SK-N-SH (cell line): ENCODE measurements at regions not wholly inside any gene's neighbourhood (a gene's known extent, or its start where the extent isn't known, plus 50 kb on each side); places are given as distances from the start of the nearest gene placed in this dataset.
A peak's percentile ranks its signal among the peaks of the same experiment; 100 is the strongest.

ENCODE experiments used
- CTCF ChIA-PET: fragments of 300-600, 350-600 bp; formaldehyde crosslinking; extraction: SDS; loops from one replicate; lab custom pipeline; 2021; lab: Yijun Ruan, JAX
- POLR2A ChIA-PET: fragments of 350-600 bp; sonication (Branson Sonifier 250); formaldehyde crosslinking; extraction: SDS; loops from one replicate; lab custom pipeline; 2020; ENCODE audit warnings: antibody characterized with exemption, inconsistent platforms; lab: Yijun Ruan, JAX
- DNase-seq: peaks from one replicate; pipeline ENCODE4 v3.0.0; 2012
- H2AFZ ChIP-seq: fragments of 200-600 bp; sonication (generic); 2 replicates; pipeline ENCODE4 v1.8.1; 2016; ENCODE audit warnings: antibody characterized with exemption, mild to moderate bottlenecking, low read depth
- H3F3A ChIP-seq: fragments of 200-600 bp; sonication (generic); replicated peaks from 2 replicates; pipeline ENCODE3; 2016; ENCODE audit warnings: antibody characterized with exemption, mild to moderate bottlenecking; ENCODE audit not compliant: insufficient read depth
- H3K27ac ChIP-seq, 2 experiments: fragments of 200-500 bp in 1 of 2; fragments of 200-600 bp in 1 of 2; sonication (Bioruptor generic) in 1 of 2; sonication (generic), shearing (Covaris generic) in 1 of 2; 2 replicates each; pipeline versions ENCODE4 v1.5.1 to v1.6.1; 2014 to 2016; ENCODE audit warnings: low read depth in 2 of 2, inconsistent platforms in 1 of 2, low read length in 1 of 2, mild to moderate bottlenecking in 1 of 2, mixed read lengths in 1 of 2
- H3K27me3 ChIP-seq: fragments of 200-600 bp; sonication (generic), shearing (Covaris generic); 2 replicates; pipeline ENCODE4 v1.6.1; 2016; ENCODE audit warnings: mixed run types; ENCODE audit not compliant: insufficient read depth
- H3K36me3 ChIP-seq, 2 experiments: fragments of 200-500 bp in 1 of 2; fragments of 200-600 bp in 1 of 2; sonication (Bioruptor generic) in 1 of 2; sonication (generic) in 1 of 2; replicated peaks in 1 of 2; 2 replicates each; pipeline versions ENCODE3 to v1.5.1; 2014 to 2016; ENCODE audit warnings: low read length in 1 of 2, mild to moderate bottlenecking in 1 of 2; ENCODE audit not compliant: insufficient read depth in 2 of 2, control insufficient read depth in 1 of 2
- H3K4me1 ChIP-seq, 2 experiments: fragments of 200-500 bp in 1 of 2; fragments of 200-600 bp in 1 of 2; sonication (Bioruptor generic) in 1 of 2; sonication (generic), shearing (Covaris generic) in 1 of 2; 2 replicates each; pipeline versions ENCODE4 v1.5.1 to v1.6.1; 2014 to 2016; ENCODE audit warnings: low read depth in 1 of 2, low read length in 1 of 2, mixed run types in 1 of 2; ENCODE audit not compliant: insufficient read depth in 2 of 2, control insufficient read depth in 1 of 2
- H3K4me2 ChIP-seq: fragments of 200-600 bp; sonication (generic), shearing (Covaris generic); 2 replicates; pipeline ENCODE4 v1.6.1; 2017; ENCODE audit warnings: mixed run types
- H3K4me3 ChIP-seq, 2 experiments: fragments of 200-500 bp in 1 of 2; fragments of 200-600 bp in 1 of 2; sonication (Bioruptor generic) in 1 of 2; sonication (generic), shearing (Covaris generic) in 1 of 2; 2 replicates each; pipeline versions ENCODE4 v1.5.1 to v1.8.1; 2014 to 2016; ENCODE audit warnings: low read depth in 2 of 2, inconsistent platforms in 1 of 2, low read length in 1 of 2, mild to moderate bottlenecking in 1 of 2, mixed read lengths in 1 of 2, moderate library complexity in 1 of 2
- H3K79me2 ChIP-seq: fragments of 200-600 bp; sonication (generic); 2 replicates; pipeline ENCODE4 v1.8.1; 2017; ENCODE audit warnings: mild to moderate bottlenecking; ENCODE audit not compliant: insufficient read depth
- H3K9ac ChIP-seq: fragments of 200-600 bp; sonication (generic); 2 replicates; pipeline ENCODE4 v1.6.1; 2017; ENCODE audit warnings: mixed run types
- H3K9me2 ChIP-seq: fragments of 200-600 bp; sonication (generic); 2 replicates; pipeline ENCODE4 v1.6.1; 2017; ENCODE audit warnings: mixed run types
- H3K9me3 ChIP-seq: fragments of 200-600 bp; sonication (generic); 2 replicates; pipeline ENCODE4 v1.6.1; 2017; ENCODE audit warnings: mixed run types, mild to moderate bottlenecking, moderate library complexity
- H4K20me1 ChIP-seq: fragments of 200-600 bp; sonication (generic); 2 replicates; pipeline ENCODE4 v1.6.1; 2017; ENCODE audit warnings: mild to moderate bottlenecking, mixed run types; ENCODE audit not compliant: insufficient read depth
- ELF1 ChIP-seq: IDR thresholded peaks from 2 replicates; pipeline ENCODE4 v1.4.0; 2012
- EP300 ChIP-seq, 2 experiments: IDR thresholded peaks; 2 replicates each; pipeline versions ENCODE4 v1.4.0 to v1.6.1; 2012; ENCODE audit warnings: borderline replicate concordance in 1 of 2, low read depth in 1 of 2, low read length in 1 of 2
- FOSL2 ChIP-seq: IDR thresholded peaks from 2 replicates; pipeline ENCODE4 v1.4.0; 2012; ENCODE audit warnings: low read depth, mild to moderate bottlenecking, moderate library complexity, borderline replicate concordance
- FOXJ3 ChIP-seq: sonication (generic); formaldehyde crosslinking; IDR thresholded peaks from 2 replicates; pipeline ENCODE4 v1.5.1; 2020; ENCODE audit warnings: mild to moderate bottlenecking, missing genetic modification reagents
- FOXM1 ChIP-seq: IDR thresholded peaks from 2 replicates; pipeline ENCODE4 v1.4.0; 2012; ENCODE audit warnings: low read depth, mild to moderate bottlenecking
- GABPA ChIP-seq: IDR thresholded peaks from 2 replicates; pipeline ENCODE4 v1.4.0; 2012; ENCODE audit warnings: low read depth, mild to moderate bottlenecking
- GATA2 ChIP-seq: sonication (generic); formaldehyde crosslinking; IDR thresholded peaks from 2 replicates; pipeline ENCODE4 v1.5.0; 2020; ENCODE audit warnings: mild to moderate bottlenecking, missing genetic modification reagents
- MXI1 ChIP-seq: IDR thresholded peaks from 2 replicates; pipeline ENCODE4 v1.6.1; 2012; ENCODE audit warnings: mild to moderate bottlenecking, low read depth, low read length, improper control_type of control experiment
- NFIC ChIP-seq: IDR thresholded peaks from 2 replicates; pipeline ENCODE4 v1.4.0; 2012; ENCODE audit warnings: borderline replicate concordance
- NRF1 ChIP-seq: IDR thresholded peaks from 2 replicates; pipeline ENCODE4 v1.6.1; 2012; ENCODE audit warnings: low read depth, mild to moderate bottlenecking, low read length
- POLR2AphosphoS5 ChIP-seq: IDR thresholded peaks from 2 replicates; pipeline ENCODE4 v1.6.1; 2012; ENCODE audit warnings: low read depth, low read length
- RCOR1 ChIP-seq: fragments of 150-350 bp; IDR thresholded peaks from 2 replicates; pipeline ENCODE4 v1.6.1; 2017; ENCODE audit warnings: antibody characterized with exemption, low read length
- RFX5 ChIP-seq: IDR thresholded peaks from 2 replicates; pipeline ENCODE4 v1.6.1; 2012; ENCODE audit warnings: mild to moderate bottlenecking, improper control_type of control experiment, low read length
- SMC3 ChIP-seq: IDR thresholded peaks from 2 replicates; pipeline ENCODE4 v1.6.1; 2012; ENCODE audit warnings: low read depth, low read length, improper control_type of control experiment
- TCF12 ChIP-seq: IDR thresholded peaks from 2 replicates; pipeline ENCODE4 v1.4.0; 2012
- TEAD4 ChIP-seq: IDR thresholded peaks from 2 replicates; pipeline ENCODE4 v1.4.0; 2012; ENCODE audit warnings: mild to moderate bottlenecking, borderline replicate concordance; ENCODE audit not compliant: insufficient read depth
- WGBS: methylation state at CpG from one replicate; pipeline ENCODE4 v1.1.6; 2017; ENCODE audit warnings: low lambda C conversion rate; 5-methylcytosine and 5-hydroxymethylcytosine counted together
- TF ChIP-seq, protein P1 (sequence below): IDR thresholded peaks from 2 replicates; pipeline ENCODE4 v1.4.0; 2012; ENCODE audit warnings: low read depth
- TF ChIP-seq, protein P2 (sequence below): IDR thresholded peaks from 2 replicates; pipeline ENCODE4; 2012
- TF ChIP-seq, protein P3 (sequence below): fragments of 150-350 bp; IDR thresholded peaks from 2 replicates; pipeline ENCODE4 v1.6.1; 2017; ENCODE audit warnings: antibody characterized with exemption, low read length, low read depth, borderline replicate concordance
- TF ChIP-seq, protein P4 (sequence below): fragments of 150-350 bp; IDR thresholded peaks from 2 replicates; pipeline ENCODE4 v1.6.1; 2016; ENCODE audit warnings: mild to moderate bottlenecking, low read depth, low read length

DNA sequence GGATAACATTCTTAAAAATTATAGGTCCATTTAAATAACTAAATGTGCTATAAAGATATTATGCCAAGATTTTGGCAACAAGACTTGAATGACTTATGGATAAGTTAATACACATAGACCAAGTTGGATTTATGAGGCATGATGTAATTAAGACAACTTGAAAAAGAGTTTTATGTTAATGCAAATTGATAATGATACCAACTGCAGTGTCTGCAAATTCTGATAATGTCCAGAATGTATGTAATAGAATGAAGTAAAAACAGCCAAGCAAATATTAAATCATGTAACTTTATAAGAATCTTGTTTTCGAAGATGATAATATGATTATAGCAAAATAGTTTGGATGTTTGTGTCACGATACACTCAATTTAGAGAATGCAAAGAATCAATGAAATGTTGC is 868.3 kb downstream of the DNAJB9 start:
- no peak for TF ChIP-seq NRF1
- no peak for TF ChIP-seq MXI1
- TF ChIP-seq GABPA: no peak
- TF ChIP-seq, protein P1, sequence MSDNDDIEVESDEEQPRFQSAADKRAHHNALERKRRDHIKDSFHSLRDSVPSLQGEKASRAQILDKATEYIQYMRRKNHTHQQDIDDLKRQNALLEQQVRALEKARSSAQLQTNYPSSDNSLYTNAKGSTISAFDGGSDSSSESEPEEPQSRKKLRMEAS: no peak
- no peak for TF ChIP-seq TCF12
- TF ChIP-seq RFX5: no peak
- TF ChIP-seq TEAD4: no peak
- no peaks in the 10 kb centered on the region for H3K79me2 ChIP-seq
- ChIA-PET CTCF (no interaction called here), POLR2A (no interaction called here)
- H3K9ac ChIP-seq: no peak overlapping the region
- no peaks in the 10 kb centered on the region for H3K4me1 ChIP-seq
- no peaks in the 10 kb centered on the region for H3K9me2 ChIP-seq
- 19% methylated on average over 2 of the region's 2 CpGs for WGBS
- no peak for DNase-seq
- H3K27me3 ChIP-seq: no peaks in the 10 kb centered on the region
- no peak overlapping the region for H3K27ac ChIP-seq
- H3K9me3 ChIP-seq: no peaks in the 10 kb centered on the region
- H2AFZ ChIP-seq: no peak overlapping the region
- no peak overlapping the region for H3K4me3 ChIP-seq
- H3F3A ChIP-seq: no peaks in the 10 kb centered on the region
- no peaks in the 10 kb centered on the region for H4K20me1 ChIP-seq
- H3K36me3 ChIP-seq: no peaks in the 10 kb centered on the region
- no peak overlapping the region for H3K4me2 ChIP-seq

DNA sequence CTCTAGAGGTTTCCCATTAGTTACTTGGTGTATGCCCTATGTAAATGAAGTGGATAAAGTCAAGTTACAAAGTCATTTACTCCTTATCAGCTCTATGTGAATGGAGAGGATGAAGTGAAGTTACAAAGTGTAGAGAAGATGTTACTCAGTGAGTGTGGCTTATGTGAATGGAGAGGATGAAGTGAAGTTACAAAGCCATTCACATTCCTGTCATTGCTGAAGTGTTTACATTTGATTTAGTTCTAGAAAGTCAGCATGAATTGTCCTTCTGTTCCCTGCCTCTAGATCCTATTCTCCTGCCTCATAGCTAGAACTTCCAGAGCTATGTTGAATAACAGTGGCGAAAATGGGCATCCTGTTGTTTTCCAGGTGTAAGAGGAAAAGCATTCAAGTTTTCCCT is 880.1 kb downstream of the DNAJB9 start:
- no peak overlapping the region for H3K4me2 ChIP-seq
- POLR2A ChIA-PET: no interaction called here
- H3K9me3 ChIP-seq: 0 out of 2 replicates have a peak, but pooled peaks cover 7% of the 10 kb centered on the region
- no peak overlapping the region for H2AFZ ChIP-seq
- CTCF ChIA-PET: no interaction called here
- WGBS: 27% methylated on average over 1 of the region's 1 CpG
- H3F3A ChIP-seq: no peaks in the 10 kb centered on the region
- 0 out of 2 replicates have a peak, but pooled peaks cover 3% of the 10 kb centered on the region for H3K9me2 ChIP-seq
- no peaks in the 10 kb centered on the region for H3K79me2 ChIP-seq
- DNase-seq: no peak
- no peak overlapping the region for H3K9ac ChIP-seq
- H3K36me3 ChIP-seq: no peaks in the 10 kb centered on the region
- H4K20me1 ChIP-seq: no peaks in the 10 kb centered on the region
- no peak overlapping the region for H3K27ac ChIP-seq
- H3K4me3 ChIP-seq: no peak overlapping the region
- TF ChIP-seq FOXM1 (no peak), SMC3 (no peak), ELF1 (no peak), RCOR1 (no peak), GATA2 (CRISPR knock-in tag) (no peak), POLR2AphosphoS5 (no peak)
- no peaks in the 10 kb centered on the region; a peak in 1 of 4 replicates for H3K4me1 ChIP-seq
- H3K27me3 ChIP-seq: no peaks in the 10 kb centered on the region

DNA sequence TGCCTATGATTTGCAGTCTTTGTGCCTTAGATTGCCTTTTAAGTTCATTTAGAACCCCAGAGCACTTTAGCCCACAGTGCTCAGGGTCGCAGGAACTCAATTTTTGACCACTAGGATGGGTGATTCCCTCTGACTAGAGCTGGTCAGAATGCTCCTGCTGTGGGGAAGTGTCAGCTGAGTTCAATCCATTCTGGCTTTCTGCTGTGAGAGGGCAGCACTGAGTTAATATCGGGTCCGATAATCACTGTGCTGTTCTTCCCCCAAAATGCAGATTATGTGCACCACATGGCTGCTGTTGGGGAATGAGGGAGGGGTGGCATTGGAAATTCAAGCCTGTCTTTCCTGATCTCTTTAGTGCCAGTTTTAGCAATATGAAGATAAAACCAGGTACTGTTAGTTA is 886.4 kb downstream of the DNAJB9 start:
- CTCF ChIA-PET: interaction anchor here (1.1 to 2.0 kb wide), 2 partner anchors 9 to 223 kb away, joined by 3 to 4 read pairs; no protein-coding TSS in a partner anchor
- no peak overlapping the region for H2AFZ ChIP-seq

More for the DNA sequence above, 886.4 kb downstream of the DNAJB9 start:
- Histone ChIP-seq H3K79me2 (no peaks in the 10 kb centered on the region), H3K9me3 (peaks cover 22% of the 10 kb centered on the region), H3K9ac (no peak overlapping the region), H3K4me1 (no peaks in the 10 kb centered on the region; a peak in 1 of 4 replicates), H3K4me3 (no peak overlapping the region), H3K27ac (no peak overlapping the region), H3K36me3 (no peaks in the 10 kb centered on the region), H3K27me3 (no peaks in the 10 kb centered on the region), H3K9me2 (0 out of 2 replicates have a peak, but pooled peaks cover 7% of the 10 kb centered on the region), H3F3A (no peaks in the 10 kb centered on the region), H3K4me2 (no peak overlapping the region), H4K20me1 (no peaks in the 10 kb centered on the region)
- WGBS: 46% methylated on average over 3 of the region's 3 CpGs
- POLR2A ChIA-PET: no interaction called here
- DNase-seq: peak; percentile 6
- TF ChIP-seq, protein P1: no peak
- TF ChIP-seq, protein P2, sequence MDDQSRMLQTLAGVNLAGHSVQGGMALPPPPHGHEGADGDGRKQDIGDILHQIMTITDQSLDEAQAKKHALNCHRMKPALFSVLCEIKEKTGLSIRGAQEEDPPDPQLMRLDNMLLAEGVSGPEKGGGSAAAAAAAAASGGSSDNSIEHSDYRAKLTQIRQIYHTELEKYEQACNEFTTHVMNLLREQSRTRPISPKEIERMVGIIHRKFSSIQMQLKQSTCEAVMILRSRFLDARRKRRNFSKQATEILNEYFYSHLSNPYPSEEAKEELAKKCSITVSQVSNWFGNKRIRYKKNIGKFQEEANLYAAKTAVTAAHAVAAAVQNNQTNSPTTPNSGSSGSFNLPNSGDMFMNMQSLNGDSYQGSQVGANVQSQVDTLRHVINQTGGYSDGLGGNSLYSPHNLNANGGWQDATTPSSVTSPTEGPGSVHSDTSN: no peak
- TF ChIP-seq FOXJ3: no peak
- no peak for TF ChIP-seq NRF1
- no peak for TF ChIP-seq MXI1
- no peak for TF ChIP-seq FOSL2
- TF ChIP-seq EP300 (IDR thresholded peaks at IDR 0.05; ENCODE audit: borderline replicate concordance in 1 of 2, low read depth in 1 of 2, low read length in 1 of 2): no peak
- TF ChIP-seq, protein P3, sequence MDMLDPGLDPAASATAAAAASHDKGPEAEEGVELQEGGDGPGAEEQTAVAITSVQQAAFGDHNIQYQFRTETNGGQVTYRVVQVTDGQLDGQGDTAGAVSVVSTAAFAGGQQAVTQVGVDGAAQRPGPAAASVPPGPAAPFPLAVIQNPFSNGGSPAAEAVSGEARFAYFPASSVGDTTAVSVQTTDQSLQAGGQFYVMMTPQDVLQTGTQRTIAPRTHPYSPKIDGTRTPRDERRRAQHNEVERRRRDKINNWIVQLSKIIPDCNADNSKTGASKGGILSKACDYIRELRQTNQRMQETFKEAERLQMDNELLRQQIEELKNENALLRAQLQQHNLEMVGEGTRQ: no peak
- TF ChIP-seq, protein P4, sequence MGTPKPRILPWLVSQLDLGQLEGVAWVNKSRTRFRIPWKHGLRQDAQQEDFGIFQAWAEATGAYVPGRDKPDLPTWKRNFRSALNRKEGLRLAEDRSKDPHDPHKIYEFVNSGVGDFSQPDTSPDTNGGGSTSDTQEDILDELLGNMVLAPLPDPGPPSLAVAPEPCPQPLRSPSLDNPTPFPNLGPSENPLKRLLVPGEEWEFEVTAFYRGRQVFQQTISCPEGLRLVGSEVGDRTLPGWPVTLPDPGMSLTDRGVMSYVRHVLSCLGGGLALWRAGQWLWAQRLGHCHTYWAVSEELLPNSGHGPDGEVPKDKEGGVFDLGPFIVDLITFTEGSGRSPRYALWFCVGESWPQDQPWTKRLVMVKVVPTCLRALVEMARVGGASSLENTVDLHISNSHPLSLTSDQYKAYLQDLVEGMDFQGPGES: no peak
- TF ChIP-seq NFIC: no peak
